ENCODE measurements at regions not wholly inside any gene's neighbourhood (a gene's known extent, or its start where the extent isn't known, plus 50 kb on each side); places are given as distances from the start of the nearest gene placed in this dataset.

GRCh38 chrX:128458888-128459287 lies 406.7 kb upstream of the ACTRT1 start:
- WGBS, 2 donors (ENCODE audit: extremely low coverage in 2 of 2, insufficient read length in 2 of 2, insufficient replicate concordance in 1 of 2) = no CpG with 5 or more reads among the region's 2 CpGs
- no peaks in the 10 kb centered on the region for H3K79me1 ChIP-seq (ENCODE audit: low read depth, low read length)

GRCh38 chrX:128457674-128458073 lies 405.5 kb upstream of the ACTRT1 start:
- Histone ChIP-seq H3K18ac (ENCODE audit: low read length) (no peak overlapping the region), H2BK5ac (ENCODE audit: low read length) (no peak overlapping the region), H3K4me1 (ENCODE audit: control insufficient read depth in 2 of 2, insufficient read depth in 1 of 2, low read depth in 1 of 2, low read length in 2 of 2) (no peaks in the 10 kb centered on the region), H3K27ac (replicated peaks; ENCODE audit: low read length) (no peak overlapping the region), H3K4me3 (ENCODE audit: low read length in 2 of 2) (no peak overlapping the region), H2BK15ac (ENCODE audit: low read length) (no peak overlapping the region), H2BK12ac (ENCODE audit: low read length) (no peak overlapping the region), H2AK5ac (ENCODE audit: low read depth, low read length) (no peak overlapping the region), H3K4me2 (ENCODE audit: insufficient read depth, low read length, poor library complexity, severe bottlenecking) (no peak overlapping the region), H3K14ac (ENCODE audit: low read length) (no peak overlapping the region), H3K9ac (ENCODE audit: low read depth, low read length, poor library complexity) (no peak overlapping the region), H4K91ac (ENCODE audit: low read depth, low read length, poor library complexity) (no peak overlapping the region), H2BK120ac (ENCODE audit: low read depth, low read length) (no peak overlapping the region), H3K27me3 (ENCODE audit: control insufficient read depth in 3 of 3, insufficient read depth in 3 of 3, low read depth in 1 of 3, low read length in 3 of 3) (no peaks in the 10 kb centered on the region), H4K8ac (ENCODE audit: low read depth, low read length) (no peak overlapping the region), H3K79me1 (ENCODE audit: low read depth, low read length) (no peaks in the 10 kb centered on the region), H3K36me3 (replicated peaks in 1 of 2; ENCODE audit: control insufficient read depth in 2 of 2, insufficient read depth in 2 of 2, low read length in 2 of 2) (no peaks in the 10 kb centered on the region), H3K9me3 (replicated peaks in 1 of 2; ENCODE audit: control insufficient read depth in 2 of 2, insufficient read depth in 1 of 2, low read depth in 1 of 2, low read length in 2 of 2) (no peaks in the 10 kb centered on the region), H3K23ac (ENCODE audit: low read depth, low read length, poor library complexity) (no peak overlapping the region), H3K4ac (ENCODE audit: low read length) (no peak overlapping the region), H2AFZ (ENCODE audit: low read length) (no peak overlapping the region)
- no CpG with 5 or more reads among the region's 2 CpGs for WGBS, 2 donors (ENCODE audit: extremely low coverage in 2 of 2, insufficient read length in 2 of 2, insufficient replicate concordance in 1 of 2)
- DNase-seq (ENCODE audit: low spot score) = no peak

More at GRCh38 chrX:128458888-128459287, 406.7 kb upstream of the ACTRT1 start:
- Histone ChIP-seq H4K8ac (ENCODE audit: low read depth, low read length) (no peak overlapping the region), H3K27me3 (ENCODE audit: control insufficient read depth in 3 of 3, insufficient read depth in 3 of 3, low read depth in 1 of 3, low read length in 3 of 3) (no peaks in the 10 kb centered on the region), H3K4me1 (ENCODE audit: control insufficient read depth in 2 of 2, insufficient read depth in 1 of 2, low read depth in 1 of 2, low read length in 2 of 2) (no peaks in the 10 kb centered on the region), H3K18ac (ENCODE audit: low read length) (no peak overlapping the region), H2BK120ac (ENCODE audit: low read depth, low read length) (no peak overlapping the region), H4K91ac (ENCODE audit: low read depth, low read length, poor library complexity) (no peak overlapping the region), H3K27ac (replicated peaks; ENCODE audit: low read length) (no peak overlapping the region), H2BK5ac (ENCODE audit: low read length) (no peak overlapping the region), H3K14ac (ENCODE audit: low read length) (no peak overlapping the region), H3K4me3 (ENCODE audit: low read length in 2 of 2) (no peak overlapping the region), H2AK5ac (ENCODE audit: low read depth, low read length) (no peak overlapping the region), H3K4me2 (ENCODE audit: insufficient read depth, low read length, poor library complexity, severe bottlenecking) (no peak overlapping the region), H3K9ac (ENCODE audit: low read depth, low read length, poor library complexity) (no peak overlapping the region), H3K23ac (ENCODE audit: low read depth, low read length, poor library complexity) (no peak overlapping the region), H3K36me3 (replicated peaks in 1 of 2; ENCODE audit: control insufficient read depth in 2 of 2, insufficient read depth in 2 of 2, low read length in 2 of 2) (no peaks in the 10 kb centered on the region), H2AFZ (ENCODE audit: low read length) (no peak overlapping the region), H3K9me3 (replicated peaks in 1 of 2; ENCODE audit: control insufficient read depth in 2 of 2, insufficient read depth in 1 of 2, low read depth in 1 of 2, low read length in 2 of 2) (no peaks in the 10 kb centered on the region), H2BK12ac (ENCODE audit: low read length) (no peak overlapping the region), H2BK15ac (ENCODE audit: low read length) (no peak overlapping the region), H3K4ac (ENCODE audit: low read length) (no peak overlapping the region)
- DNase-seq (ENCODE audit: low spot score) = no peak

- no peak overlapping the region for H3K18ac ChIP-seq (ENCODE audit: low read length)
- no peak overlapping the region for H3K14ac ChIP-seq (ENCODE audit: low read length)
- no peak overlapping the region for H4K8ac ChIP-seq (ENCODE audit: low read depth, low read length)
- no peak overlapping the region for H2BK5ac ChIP-seq (ENCODE audit: low read length)
- H2BK120ac ChIP-seq (ENCODE audit: low read depth, low read length) = no peak overlapping the region
- no peak overlapping the region for H4K91ac ChIP-seq (ENCODE audit: low read depth, low read length, poor library complexity)
- H3K4me1 ChIP-seq (ENCODE audit: control insufficient read depth in 2 of 2, insufficient read depth in 1 of 2, low read depth in 1 of 2, low read length in 2 of 2) = no peaks in the 10 kb centered on the region
- no peaks in the 10 kb centered on the region for H3K27me3 ChIP-seq (ENCODE audit: control insufficient read depth in 3 of 3, insufficient read depth in 3 of 3, low read depth in 1 of 3, low read length in 3 of 3)
- DNase-seq (ENCODE audit: low spot score) = no peak
- no peak overlapping the region for H2BK15ac ChIP-seq (ENCODE audit: low read length)
- H2AK5ac ChIP-seq (ENCODE audit: low read depth, low read length) = no peak overlapping the region
- H3K4me2 ChIP-seq (ENCODE audit: insufficient read depth, low read length, poor library complexity, severe bottlenecking) = no peak overlapping the region
- no peak overlapping the region for H3K9ac ChIP-seq (ENCODE audit: low read depth, low read length, poor library complexity)
- no peak overlapping the region for H2BK12ac ChIP-seq (ENCODE audit: low read length)
- no CpG with 5 or more reads among the region's 4 CpGs for WGBS, 2 donors (ENCODE audit: extremely low coverage in 2 of 2, insufficient read length in 2 of 2, insufficient replicate concordance in 1 of 2)
- H3K4me3 ChIP-seq (ENCODE audit: low read length in 2 of 2) = no peak overlapping the region
- no peaks in the 10 kb centered on the region for H3K9me3 ChIP-seq (replicated peaks in 1 of 2; ENCODE audit: control insufficient read depth in 2 of 2, insufficient read depth in 1 of 2, low read depth in 1 of 2, low read length in 2 of 2)
- H3K23ac ChIP-seq (ENCODE audit: low read depth, low read length, poor library complexity) = no peak overlapping the region
- H3K27ac ChIP-seq (replicated peaks; ENCODE audit: low read length) = no peak overlapping the region
- no peak overlapping the region for H2AFZ ChIP-seq (ENCODE audit: low read length)
- H3K4ac ChIP-seq (ENCODE audit: low read length) = no peak overlapping the region
- H3K36me3 ChIP-seq (replicated peaks in 1 of 2; ENCODE audit: control insufficient read depth in 2 of 2, insufficient read depth in 2 of 2, low read length in 2 of 2) = no peaks in the 10 kb centered on the region
- H3K79me1 ChIP-seq (ENCODE audit: low read depth, low read length) = no peaks in the 10 kb centered on the region
Observed at GRCh38 chrX:128439159-128439558, 387.0 kb upstream of the ACTRT1 start.

- Histone ChIP-seq H3K9ac (ENCODE audit: low read depth, low read length, poor library complexity) (no peak overlapping the region), H2AFZ (ENCODE audit: low read length) (no peak overlapping the region), H2BK120ac (ENCODE audit: low read depth, low read length) (no peak overlapping the region), H3K27ac (replicated peaks; ENCODE audit: low read length) (no peak overlapping the region), H3K4ac (ENCODE audit: low read length) (no peak overlapping the region), H2BK5ac (ENCODE audit: low read length) (no peak overlapping the region), H3K9me3 (replicated peaks in 1 of 2; ENCODE audit: control insufficient read depth in 2 of 2, insufficient read depth in 1 of 2, low read depth in 1 of 2, low read length in 2 of 2) (no peaks in the 10 kb centered on the region), H3K23ac (ENCODE audit: low read depth, low read length, poor library complexity) (no peak overlapping the region), H3K18ac (ENCODE audit: low read length) (no peak overlapping the region), H3K4me3 (ENCODE audit: low read length in 2 of 2) (no peak overlapping the region), H4K8ac (ENCODE audit: low read depth, low read length) (no peak overlapping the region), H2AK5ac (ENCODE audit: low read depth, low read length) (no peak overlapping the region), H3K14ac (ENCODE audit: low read length) (no peak overlapping the region), H2BK12ac (ENCODE audit: low read length) (no peak overlapping the region), H3K4me2 (ENCODE audit: insufficient read depth, low read length, poor library complexity, severe bottlenecking) (no peak overlapping the region), H2BK15ac (ENCODE audit: low read length) (no peak overlapping the region), H3K27me3 (ENCODE audit: control insufficient read depth in 3 of 3, insufficient read depth in 3 of 3, low read depth in 1 of 3, low read length in 3 of 3) (no peaks in the 10 kb centered on the region), H3K36me3 (replicated peaks in 1 of 2; ENCODE audit: control insufficient read depth in 2 of 2, insufficient read depth in 2 of 2, low read length in 2 of 2) (no peaks in the 10 kb centered on the region), H4K91ac (ENCODE audit: low read depth, low read length, poor library complexity) (no peak overlapping the region), H3K4me1 (ENCODE audit: control insufficient read depth in 2 of 2, insufficient read depth in 1 of 2, low read depth in 1 of 2, low read length in 2 of 2) (no peaks in the 10 kb centered on the region), H3K79me1 (ENCODE audit: low read depth, low read length) (no peaks in the 10 kb centered on the region)
- no peak for DNase-seq (ENCODE audit: low spot score)
- no CpG with 5 or more reads among the region's 4 CpGs for WGBS, 2 donors (ENCODE audit: extremely low coverage in 2 of 2, insufficient read length in 2 of 2, insufficient replicate concordance in 1 of 2)
Observed at GRCh38 chrX:128438082-128438481, 385.9 kb upstream of the ACTRT1 start.
